WI38 (cell line): ENCODE measurements at regions not wholly inside any gene's neighbourhood (a gene's known extent, or its start where the extent isn't known, plus 50 kb on each side); places are given as distances from the start of the nearest gene placed in this dataset.

Experiments used
- H3K4me3 ChIP-seq: 2 replicates; pipeline ENCODE4 v1.5.1; 2011; ENCODE audit warnings: low read depth, mild to moderate bottlenecking, control low read depth, low read length
- TF ChIP-seq, protein P1 (sequence below): IDR thresholded peaks from 2 replicates; pipeline ENCODE4 v1.5.1; 2012; ENCODE audit warnings: low read depth, mild to moderate bottlenecking, control low read depth, low read length

DNA sequence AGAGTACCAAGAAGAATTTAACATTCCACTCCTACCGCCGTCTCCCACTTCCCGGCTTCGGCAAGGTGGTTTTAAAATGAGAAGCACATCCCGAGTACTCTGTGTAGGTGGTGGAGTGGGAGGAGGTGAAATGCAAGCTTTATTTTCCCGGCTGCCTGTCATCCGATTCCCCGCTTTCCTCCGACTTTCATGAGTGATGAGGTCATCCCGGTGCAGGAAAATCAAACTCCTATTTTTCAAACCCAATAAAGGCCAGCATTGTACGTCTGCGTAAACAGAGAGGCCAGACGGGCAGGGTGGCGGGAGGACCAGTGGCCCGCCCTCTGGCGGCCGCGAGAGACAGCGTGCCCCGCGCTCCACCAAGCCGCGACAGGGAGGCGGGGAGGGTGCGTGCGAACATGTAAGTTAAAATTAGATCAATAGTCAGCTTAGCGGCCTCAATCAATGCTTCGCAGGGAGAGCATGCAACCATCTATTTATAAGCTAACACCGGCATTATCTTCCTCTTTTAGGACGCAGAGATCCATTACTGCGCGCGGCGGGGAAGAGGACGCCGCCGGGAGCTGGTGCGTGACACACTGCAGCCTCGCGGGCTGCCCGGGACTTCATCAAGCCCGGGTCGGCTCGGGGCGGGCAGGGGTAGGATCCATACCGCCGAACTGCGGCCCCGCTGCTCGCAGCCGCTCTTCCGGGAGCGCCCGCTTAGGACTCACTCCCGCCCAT is 163.3 kb downstream of the CD47 start:
- TF ChIP-seq, protein P1, sequence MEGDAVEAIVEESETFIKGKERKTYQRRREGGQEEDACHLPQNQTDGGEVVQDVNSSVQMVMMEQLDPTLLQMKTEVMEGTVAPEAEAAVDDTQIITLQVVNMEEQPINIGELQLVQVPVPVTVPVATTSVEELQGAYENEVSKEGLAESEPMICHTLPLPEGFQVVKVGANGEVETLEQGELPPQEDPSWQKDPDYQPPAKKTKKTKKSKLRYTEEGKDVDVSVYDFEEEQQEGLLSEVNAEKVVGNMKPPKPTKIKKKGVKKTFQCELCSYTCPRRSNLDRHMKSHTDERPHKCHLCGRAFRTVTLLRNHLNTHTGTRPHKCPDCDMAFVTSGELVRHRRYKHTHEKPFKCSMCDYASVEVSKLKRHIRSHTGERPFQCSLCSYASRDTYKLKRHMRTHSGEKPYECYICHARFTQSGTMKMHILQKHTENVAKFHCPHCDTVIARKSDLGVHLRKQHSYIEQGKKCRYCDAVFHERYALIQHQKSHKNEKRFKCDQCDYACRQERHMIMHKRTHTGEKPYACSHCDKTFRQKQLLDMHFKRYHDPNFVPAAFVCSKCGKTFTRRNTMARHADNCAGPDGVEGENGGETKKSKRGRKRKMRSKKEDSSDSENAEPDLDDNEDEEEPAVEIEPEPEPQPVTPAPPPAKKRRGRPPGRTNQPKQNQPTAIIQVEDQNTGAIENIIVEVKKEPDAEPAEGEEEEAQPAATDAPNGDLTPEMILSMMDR, result peak; percentile 91

DNA sequence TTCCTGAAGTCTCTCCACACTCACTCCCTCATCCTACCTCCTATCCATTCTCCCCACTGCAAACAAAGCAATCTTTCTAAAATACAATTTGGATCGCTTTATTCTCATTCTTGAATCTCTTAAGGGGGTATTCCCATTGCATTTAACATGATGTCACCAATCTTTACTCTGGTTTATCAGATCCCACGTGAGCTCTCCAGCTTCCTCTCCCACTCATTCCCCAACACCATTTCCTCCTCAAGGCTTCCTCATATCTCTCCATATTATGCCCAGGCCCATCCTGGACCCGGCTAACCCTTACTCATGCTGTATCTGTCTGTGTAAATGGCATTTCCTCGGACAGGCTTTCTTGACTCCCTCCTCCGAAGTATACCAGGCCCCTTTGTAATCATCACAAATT is 165.0 kb downstream of the CD47 start:
- TF ChIP-seq, protein P1, result no peak
- H3K4me3 ChIP-seq, result no peak overlapping the region

More for the DNA sequence above, 163.3 kb downstream of the CD47 start:
- H3K4me3 ChIP-seq, result peak overlapping the region; percentile 59

DNA sequence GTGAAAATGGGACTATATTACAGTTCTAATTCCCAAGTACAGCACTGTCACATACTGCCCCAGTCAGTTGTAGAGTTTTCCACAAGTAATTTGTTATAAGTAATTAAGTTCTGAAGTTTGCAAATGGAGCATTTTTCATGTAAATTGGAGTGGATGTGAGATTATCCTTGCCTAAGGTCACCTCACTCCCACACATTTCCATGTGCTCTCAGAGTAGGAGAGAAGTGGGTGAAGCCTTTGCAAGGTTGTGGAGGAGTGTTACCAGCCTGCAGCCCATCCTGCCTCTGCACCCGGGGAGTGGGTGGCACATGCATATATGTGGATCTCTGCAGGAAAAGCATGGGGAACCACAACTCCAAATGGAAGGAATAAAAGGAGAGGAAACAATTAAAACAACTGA is 169.8 kb downstream of the CD47 start:
- TF ChIP-seq, protein P1, result no peak
- H3K4me3 ChIP-seq, result no peak overlapping the region

DNA sequence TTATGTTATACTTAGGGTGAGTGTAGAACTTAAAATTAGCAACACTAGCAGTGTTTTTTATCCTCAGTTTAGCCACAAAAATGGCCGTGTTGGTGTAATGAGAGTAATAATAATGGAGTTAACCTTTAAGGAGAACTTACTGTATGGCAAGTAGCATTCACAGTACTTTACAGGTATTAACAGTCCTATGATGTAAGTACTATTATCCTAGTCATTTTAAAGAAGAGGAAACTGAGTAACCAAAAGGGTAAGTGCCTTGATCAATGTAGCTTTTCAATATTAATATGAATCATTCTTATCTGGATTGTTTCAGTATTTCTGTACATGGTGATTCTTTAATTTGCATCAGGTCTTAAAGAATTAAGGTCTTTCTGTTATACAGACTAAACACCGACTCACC is 170.3 kb downstream of the CD47 start:
- H3K4me3 ChIP-seq, result no peak overlapping the region
- TF ChIP-seq, protein P1, result no peak

DNA sequence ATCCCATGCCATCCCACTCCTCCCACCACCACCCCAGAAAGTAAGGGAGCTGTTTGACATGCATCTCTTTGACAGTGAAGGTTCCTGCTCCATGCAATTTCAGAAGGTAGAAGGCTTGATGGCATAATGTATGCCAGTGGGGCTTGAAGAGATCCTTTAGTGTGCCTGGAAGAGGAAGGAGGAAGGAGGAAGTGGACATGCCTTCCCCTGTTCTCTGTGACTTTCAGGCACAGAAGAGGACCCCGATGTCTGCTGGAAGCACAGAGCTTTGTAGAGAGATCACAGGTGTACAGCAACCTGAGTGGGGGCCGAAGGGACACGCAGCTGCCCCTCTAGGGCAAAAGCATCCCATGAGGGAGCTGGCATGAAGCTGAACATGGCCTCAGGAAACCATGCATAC is 171.6 kb downstream of the CD47 start:
- no peak overlapping the region for H3K4me3 ChIP-seq
- TF ChIP-seq, protein P1, result no peak

DNA sequence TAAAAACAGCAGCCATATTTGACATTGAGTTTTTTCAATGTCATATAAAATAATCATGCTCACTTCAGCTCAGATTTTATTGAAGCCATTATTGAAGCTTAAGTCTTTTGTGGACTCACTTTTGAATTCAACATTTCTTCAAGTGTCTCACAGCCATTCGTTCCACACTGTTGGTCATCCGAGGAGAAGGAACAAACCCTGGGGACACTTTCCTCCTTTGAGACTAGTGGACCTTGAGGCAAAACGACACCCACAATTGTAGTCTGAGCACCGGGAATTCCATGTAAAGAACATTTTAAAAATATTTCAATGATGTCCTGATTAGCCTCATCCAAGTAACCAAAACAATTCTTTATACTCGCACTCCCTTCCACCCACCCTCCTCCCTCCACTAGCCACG is 174.7 kb downstream of the CD47 start:
- TF ChIP-seq, protein P1, result no peak
- no peak overlapping the region for H3K4me3 ChIP-seq

DNA sequence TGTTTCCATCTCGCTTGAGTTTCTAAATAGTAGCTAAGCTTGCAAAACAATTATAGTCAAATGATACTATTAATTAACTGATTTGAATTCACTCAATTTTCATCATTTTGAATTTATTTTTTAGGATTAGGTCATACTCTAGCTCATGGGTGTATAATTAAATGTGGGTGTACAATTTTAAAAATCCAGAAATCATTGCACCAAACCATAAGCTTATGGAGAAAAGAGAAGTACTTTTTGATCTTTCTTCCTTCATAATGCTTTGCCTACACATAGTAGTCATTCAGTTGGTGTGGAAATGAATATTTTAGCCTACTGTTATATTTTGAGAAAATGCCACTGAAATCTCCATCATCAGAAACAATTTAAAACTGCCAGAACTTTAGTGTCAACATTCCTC is 175.1 kb downstream of the CD47 start:
- TF ChIP-seq, protein P1, result no peak
- no peak overlapping the region for H3K4me3 ChIP-seq
